GM12892 (cell line): ENCODE measurements at regions not wholly inside any gene's neighbourhood (a gene's known extent, or its start where the extent isn't known, plus 50 kb on each side); places are given as distances from the start of the nearest gene placed in this dataset.

Experiments used
- POLR2A ChIP-seq: IDR thresholded peaks from 2 replicates; pipeline ENCODE4 v1.6.1; 2011; ENCODE audit warnings: low read depth, low read length, control low read depth
- POLR2AphosphoS5 ChIP-seq: IDR thresholded peaks from 2 replicates; pipeline ENCODE4 v1.6.1; 2011; ENCODE audit warnings: low read depth, low read length, control low read depth
- TAF1 ChIP-seq: IDR thresholded peaks from 2 replicates; pipeline ENCODE4 v1.6.1; 2011; ENCODE audit warnings: low read depth, mild to moderate bottlenecking, control low read depth, low read length, borderline replicate concordance

GRCh38 chr5:27103486-27103885 is 65.1 kb upstream of the CDH9 start:
- TF ChIP-seq POLR2A (no peak), POLR2AphosphoS5 (no peak), TAF1 (no peak)
